GM12865 (cell line): ENCODE measurements at regions not wholly inside any gene's neighbourhood (a gene's known extent, or its start where the extent isn't known, plus 50 kb on each side); places are given as distances from the start of the nearest gene placed in this dataset.
"Not testable (repeated sequence)": the region's sequence is repeated elsewhere in the genome, so short reads cannot be mapped to it uniquely, and the experiment has no call there.

Experiments used
- DNase-seq: peaks from one replicate; pipeline ENCODE4 v3.0.0; 2010; ENCODE audit warnings: low read depth
- H3K4me3 ChIP-seq: 2 replicates; pipeline ENCODE4 v1.5.1; 2011; ENCODE audit warnings: mild to moderate bottlenecking, low read depth, low read length, control low read depth
- CTCF ChIP-seq: IDR thresholded peaks from 2 replicates; pipeline ENCODE4 v1.5.1; 2011; ENCODE audit warnings: low read length, control low read depth, low read depth, inconsistent platforms; ENCODE audit not compliant: insufficient read depth; ENCODE audit errors: missing control alignments

GRCh38 chrX:25860322-25860721 lies 277.8 kb upstream of the MAGEB18 start:
- H3K4me3 ChIP-seq = no peak overlapping the region
- no peak for TF ChIP-seq CTCF
- DNase-seq = no peak

GRCh38 chrX:25869761-25870160 lies 268.4 kb upstream of the MAGEB18 start:
- no peak for DNase-seq
- TF ChIP-seq CTCF = no peak
- no peak overlapping the region for H3K4me3 ChIP-seq

- DNase-seq = no peak
- H3K4me3 ChIP-seq = no peak overlapping the region
- TF ChIP-seq CTCF = no peak
These were observed 265.4 kb upstream of the MAGEB18 start for GRCh38 chrX:25872786-25873185.

GRCh38 chrX:25873196-25873595 lies 264.9 kb upstream of the MAGEB18 start:
- no peak for DNase-seq
- no peak overlapping the region for H3K4me3 ChIP-seq
- no peak for TF ChIP-seq CTCF

GRCh38 chrX:25878806-25879205 lies 259.3 kb upstream of the MAGEB18 start:
- no peak overlapping the region for H3K4me3 ChIP-seq
- no peak for DNase-seq
- no peak for TF ChIP-seq CTCF

GRCh38 chrX:25882503-25882902 lies 255.6 kb upstream of the MAGEB18 start:
- not testable (repeated sequence) for DNase-seq, H3K4me3 ChIP-seq

GRCh38 chrX:25897758-25898157 lies 240.4 kb upstream of the MAGEB18 start:
- TF ChIP-seq CTCF = no peak
- DNase-seq = no peak
- H3K4me3 ChIP-seq = no peak overlapping the region

GRCh38 chrX:25905728-25906127 lies 232.4 kb upstream of the MAGEB18 start:
- not testable (repeated sequence) for DNase-seq, H3K4me3 ChIP-seq
